Ovary (tissue), 3 donors: ENCODE measurements at regions not wholly inside any gene's neighbourhood (a gene's known extent, or its start where the extent isn't known, plus 50 kb on each side); places are given as distances from the start of the nearest gene placed in this dataset.

ENCODE experiments used
- EP300 ChIP-seq: sonication (generic); formaldehyde crosslinking; IDR thresholded peaks from one replicate; pipeline ENCODE4 v1.6.1; 2017; ENCODE audit warnings: antibody characterized with exemption
- POLR2A ChIP-seq: fragments of 450-650 bp; IDR thresholded peaks from one replicate; pipeline ENCODE4 v1.6.1; 2017; ENCODE audit warnings: antibody characterized with exemption, mild to moderate bottlenecking, moderate library complexity
- TF ChIP-seq, protein P1 (sequence below), 3 donors: fragments of 450-650 bp in 2 of 3; fragments of 200-600 bp in 1 of 3; IDR thresholded peaks; one replicate each; pipeline versions ENCODE4 v1.5.1 to v1.8.0; 2016 to 2022; ENCODE audit warnings: antibody characterized with exemption in 3 of 3, mild to moderate bottlenecking in 1 of 3
- donor health status: DM: no; HTN: no; CAD: no.

DNA sequence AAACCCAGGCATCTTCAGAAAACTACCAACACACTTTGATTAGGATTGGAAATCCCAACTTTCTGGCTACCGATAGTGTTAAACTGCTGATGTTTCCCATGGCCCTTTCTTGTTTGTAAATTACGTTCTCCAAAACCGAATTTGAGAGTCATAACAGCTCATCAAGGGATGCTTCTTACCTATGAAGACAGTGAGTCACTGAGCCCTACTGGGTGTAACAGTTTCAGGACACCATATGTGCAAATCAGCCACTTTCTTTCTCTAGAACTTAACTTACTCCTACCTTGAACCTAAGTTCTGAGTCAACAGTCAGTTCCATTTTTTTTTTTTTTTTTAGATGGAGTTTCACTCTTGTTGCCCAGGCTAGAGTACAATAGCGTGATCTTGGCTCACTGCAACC lies 410.1 kb upstream of the TSHZ3 start:
- TF ChIP-seq, protein P1, sequence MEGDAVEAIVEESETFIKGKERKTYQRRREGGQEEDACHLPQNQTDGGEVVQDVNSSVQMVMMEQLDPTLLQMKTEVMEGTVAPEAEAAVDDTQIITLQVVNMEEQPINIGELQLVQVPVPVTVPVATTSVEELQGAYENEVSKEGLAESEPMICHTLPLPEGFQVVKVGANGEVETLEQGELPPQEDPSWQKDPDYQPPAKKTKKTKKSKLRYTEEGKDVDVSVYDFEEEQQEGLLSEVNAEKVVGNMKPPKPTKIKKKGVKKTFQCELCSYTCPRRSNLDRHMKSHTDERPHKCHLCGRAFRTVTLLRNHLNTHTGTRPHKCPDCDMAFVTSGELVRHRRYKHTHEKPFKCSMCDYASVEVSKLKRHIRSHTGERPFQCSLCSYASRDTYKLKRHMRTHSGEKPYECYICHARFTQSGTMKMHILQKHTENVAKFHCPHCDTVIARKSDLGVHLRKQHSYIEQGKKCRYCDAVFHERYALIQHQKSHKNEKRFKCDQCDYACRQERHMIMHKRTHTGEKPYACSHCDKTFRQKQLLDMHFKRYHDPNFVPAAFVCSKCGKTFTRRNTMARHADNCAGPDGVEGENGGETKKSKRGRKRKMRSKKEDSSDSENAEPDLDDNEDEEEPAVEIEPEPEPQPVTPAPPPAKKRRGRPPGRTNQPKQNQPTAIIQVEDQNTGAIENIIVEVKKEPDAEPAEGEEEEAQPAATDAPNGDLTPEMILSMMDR (IDR thresholded peaks at IDR 0.05), result no peak
- TF ChIP-seq POLR2A (no peak), EP300 (no peak)
